ENCODE measurements at regions not wholly inside any gene's neighbourhood (a gene's known extent, or its start where the extent isn't known, plus 50 kb on each side); places are given as distances from the start of the nearest gene placed in this dataset.

DNA sequence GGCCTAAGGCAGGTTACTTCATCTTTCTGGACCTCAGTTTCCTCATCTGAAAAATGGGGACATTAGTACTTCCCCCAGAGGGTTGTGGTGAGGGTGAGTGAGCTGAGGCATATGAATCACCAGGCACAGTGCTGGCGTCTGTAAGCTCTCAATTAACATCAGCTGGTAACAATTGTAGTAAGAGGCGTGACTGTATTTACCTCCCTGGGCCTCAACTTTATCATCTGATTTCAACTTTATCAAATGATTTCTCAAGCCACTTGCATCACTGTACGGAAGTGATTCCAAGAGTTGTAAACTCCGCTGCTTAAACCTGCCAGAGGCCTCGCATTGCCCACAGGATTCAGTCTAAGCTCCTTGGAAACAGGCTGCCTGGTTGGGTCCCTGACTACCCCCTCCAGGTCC, 53.6 kb upstream of the PKDCC start:
- no peak overlapping the region for H3K4me3 ChIP-seq (ENCODE audit: low read depth in 1 of 3, low read length in 3 of 3)
- no peak overlapping the region for H3K9ac ChIP-seq (ENCODE audit: low read depth in 1 of 2, low read length in 2 of 2)
- no peaks in the 10 kb centered on the region for H3K9me3 ChIP-seq (ENCODE audit: control insufficient read depth in 4 of 4, low read length in 3 of 4)
- no peak for DNase-seq (ENCODE audit: low spot score)
- no peaks in the 10 kb centered on the region for H3K4me1 ChIP-seq (ENCODE audit: control insufficient read depth in 4 of 4, insufficient read depth in 4 of 4, low read length in 3 of 4)
- TF ChIP-seq HNF4G (IDR thresholded peaks at IDR 0.05): no peak
- TF ChIP-seq, protein P1, sequence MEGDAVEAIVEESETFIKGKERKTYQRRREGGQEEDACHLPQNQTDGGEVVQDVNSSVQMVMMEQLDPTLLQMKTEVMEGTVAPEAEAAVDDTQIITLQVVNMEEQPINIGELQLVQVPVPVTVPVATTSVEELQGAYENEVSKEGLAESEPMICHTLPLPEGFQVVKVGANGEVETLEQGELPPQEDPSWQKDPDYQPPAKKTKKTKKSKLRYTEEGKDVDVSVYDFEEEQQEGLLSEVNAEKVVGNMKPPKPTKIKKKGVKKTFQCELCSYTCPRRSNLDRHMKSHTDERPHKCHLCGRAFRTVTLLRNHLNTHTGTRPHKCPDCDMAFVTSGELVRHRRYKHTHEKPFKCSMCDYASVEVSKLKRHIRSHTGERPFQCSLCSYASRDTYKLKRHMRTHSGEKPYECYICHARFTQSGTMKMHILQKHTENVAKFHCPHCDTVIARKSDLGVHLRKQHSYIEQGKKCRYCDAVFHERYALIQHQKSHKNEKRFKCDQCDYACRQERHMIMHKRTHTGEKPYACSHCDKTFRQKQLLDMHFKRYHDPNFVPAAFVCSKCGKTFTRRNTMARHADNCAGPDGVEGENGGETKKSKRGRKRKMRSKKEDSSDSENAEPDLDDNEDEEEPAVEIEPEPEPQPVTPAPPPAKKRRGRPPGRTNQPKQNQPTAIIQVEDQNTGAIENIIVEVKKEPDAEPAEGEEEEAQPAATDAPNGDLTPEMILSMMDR (IDR thresholded peaks at IDR 0.05; ENCODE audit: low read depth, low read length, missing input control): no peak
- TF ChIP-seq FOXA2 (IDR thresholded peaks at IDR 0.05): no peak
- TF ChIP-seq, protein P2, sequence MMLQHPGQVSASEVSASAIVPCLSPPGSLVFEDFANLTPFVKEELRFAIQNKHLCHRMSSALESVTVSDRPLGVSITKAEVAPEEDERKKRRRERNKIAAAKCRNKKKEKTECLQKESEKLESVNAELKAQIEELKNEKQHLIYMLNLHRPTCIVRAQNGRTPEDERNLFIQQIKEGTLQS (IDR thresholded peaks at IDR 0.05): no peak
- TF ChIP-seq HNF4A (conservative IDR thresholded peaks at IDR 0.05): no peak
- no peak for TF ChIP-seq RAD21 (IDR thresholded peaks at IDR 0.05)
- H3K27me3 ChIP-seq (ENCODE audit: control insufficient read depth in 4 of 4, insufficient read depth in 4 of 4, low read length in 3 of 4): no peaks in the 10 kb centered on the region
- no peaks in the 10 kb centered on the region for H3K36me3 ChIP-seq (ENCODE audit: control insufficient read depth in 4 of 4, insufficient read depth in 3 of 4, low read depth in 1 of 4, low read length in 3 of 4)
- no peak overlapping the region for H3K27ac ChIP-seq (ENCODE audit: low read depth in 1 of 2, low read length in 2 of 2)
- WGBS: 96% methylated on average over 5 of the region's 5 CpGs

DNA sequence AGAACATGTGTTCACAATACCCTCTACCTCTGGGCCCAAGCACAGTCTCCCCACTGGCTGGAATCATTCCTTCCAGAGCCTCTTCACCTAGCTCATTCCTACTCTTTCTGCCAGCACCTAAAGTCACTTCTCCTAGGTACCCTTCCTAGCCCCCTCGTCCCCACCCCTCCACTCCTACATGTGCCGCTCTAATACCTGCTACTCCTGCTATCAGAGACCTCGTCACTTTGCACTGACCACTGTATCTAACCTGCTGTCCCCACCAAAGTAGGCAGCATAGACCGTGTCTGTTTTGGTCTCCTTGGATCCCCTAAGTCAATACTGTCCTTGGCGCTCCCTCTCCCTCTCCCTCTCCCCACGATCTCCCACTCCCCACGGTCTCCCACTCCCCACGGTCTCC, 53.2 kb upstream of the PKDCC start:
- H3K4me1 ChIP-seq (ENCODE audit: control insufficient read depth in 4 of 4, insufficient read depth in 4 of 4, low read length in 3 of 4): no peaks in the 10 kb centered on the region
- DNase-seq (ENCODE audit: low spot score): no peak
- H3K36me3 ChIP-seq (ENCODE audit: control insufficient read depth in 4 of 4, insufficient read depth in 3 of 4, low read depth in 1 of 4, low read length in 3 of 4): no peaks in the 10 kb centered on the region
- H3K9ac ChIP-seq (ENCODE audit: low read depth in 1 of 2, low read length in 2 of 2): no peak overlapping the region
- H3K27ac ChIP-seq (ENCODE audit: low read depth in 1 of 2, low read length in 2 of 2): no peak overlapping the region
- TF ChIP-seq, protein P1 (IDR thresholded peaks at IDR 0.05; ENCODE audit: low read depth, low read length, missing input control): no peak
- TF ChIP-seq EGR1 (IDR thresholded peaks at IDR 0.05; ENCODE audit: low read depth in 2 of 2) (no peak), NR2F2 (IDR thresholded peaks at IDR 0.05) (no peak), RAD21 (IDR thresholded peaks at IDR 0.05) (no peak), TAF1 (conservative IDR thresholded peaks at IDR 0.05) (no peak), GABPA (IDR thresholded peaks at IDR 0.05 in 1 of 2, conservative IDR thresholded peaks at IDR 0.05 in 1 of 2) (no peak), FOXA1 (IDR thresholded peaks at IDR 0.05) (no peak)
- TF ChIP-seq, protein P2 (IDR thresholded peaks at IDR 0.05): no peak
- TF ChIP-seq, protein P3, sequence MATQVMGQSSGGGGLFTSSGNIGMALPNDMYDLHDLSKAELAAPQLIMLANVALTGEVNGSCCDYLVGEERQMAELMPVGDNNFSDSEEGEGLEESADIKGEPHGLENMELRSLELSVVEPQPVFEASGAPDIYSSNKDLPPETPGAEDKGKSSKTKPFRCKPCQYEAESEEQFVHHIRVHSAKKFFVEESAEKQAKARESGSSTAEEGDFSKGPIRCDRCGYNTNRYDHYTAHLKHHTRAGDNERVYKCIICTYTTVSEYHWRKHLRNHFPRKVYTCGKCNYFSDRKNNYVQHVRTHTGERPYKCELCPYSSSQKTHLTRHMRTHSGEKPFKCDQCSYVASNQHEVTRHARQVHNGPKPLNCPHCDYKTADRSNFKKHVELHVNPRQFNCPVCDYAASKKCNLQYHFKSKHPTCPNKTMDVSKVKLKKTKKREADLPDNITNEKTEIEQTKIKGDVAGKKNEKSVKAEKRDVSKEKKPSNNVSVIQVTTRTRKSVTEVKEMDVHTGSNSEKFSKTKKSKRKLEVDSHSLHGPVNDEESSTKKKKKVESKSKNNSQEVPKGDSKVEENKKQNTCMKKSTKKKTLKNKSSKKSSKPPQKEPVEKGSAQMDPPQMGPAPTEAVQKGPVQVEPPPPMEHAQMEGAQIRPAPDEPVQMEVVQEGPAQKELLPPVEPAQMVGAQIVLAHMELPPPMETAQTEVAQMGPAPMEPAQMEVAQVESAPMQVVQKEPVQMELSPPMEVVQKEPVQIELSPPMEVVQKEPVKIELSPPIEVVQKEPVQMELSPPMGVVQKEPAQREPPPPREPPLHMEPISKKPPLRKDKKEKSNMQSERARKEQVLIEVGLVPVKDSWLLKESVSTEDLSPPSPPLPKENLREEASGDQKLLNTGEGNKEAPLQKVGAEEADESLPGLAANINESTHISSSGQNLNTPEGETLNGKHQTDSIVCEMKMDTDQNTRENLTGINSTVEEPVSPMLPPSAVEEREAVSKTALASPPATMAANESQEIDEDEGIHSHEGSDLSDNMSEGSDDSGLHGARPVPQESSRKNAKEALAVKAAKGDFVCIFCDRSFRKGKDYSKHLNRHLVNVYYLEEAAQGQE (IDR thresholded peaks at IDR 0.05): no peak
- H3K27me3 ChIP-seq (ENCODE audit: control insufficient read depth in 4 of 4, insufficient read depth in 4 of 4, low read length in 3 of 4): no peaks in the 10 kb centered on the region
- no peaks in the 10 kb centered on the region for H3K9me3 ChIP-seq (ENCODE audit: control insufficient read depth in 4 of 4, low read length in 3 of 4)
- 94% methylated on average over 8 of the region's 8 CpGs for WGBS
- H3K4me3 ChIP-seq (ENCODE audit: low read depth in 1 of 3, low read length in 3 of 3): no peak overlapping the region
